GM19328 (cell line): ENCODE measurements at regions not wholly inside any gene's neighbourhood (a gene's known extent, or its start where the extent isn't known, plus 50 kb on each side); places are given as distances from the start of the nearest gene placed in this dataset.

Experiments
- ATAC-seq: cut with Tn5 transposase; IDR thresholded peaks from one replicate; pipeline ENCODE4 v1.9.1; 2021; ENCODE audit warnings: mild to moderate bottlenecking, moderate library complexity; ENCODE audit not compliant: unreplicated experiment

GRCh38 chr10:105698592-105698991 lies 1057.5 kb downstream of the SORCS3 start:
- ATAC-seq, result no peak

GRCh38 chr10:105697290-105697780 lies 1056.2 kb downstream of the SORCS3 start:
- no peak for ATAC-seq

- no peak for ATAC-seq
Measured at GRCh38 chr10:105691811-105692210, 1050.7 kb downstream of the SORCS3 start.

GRCh38 chr10:105682911-105683310 lies 1041.8 kb downstream of the SORCS3 start:
- ATAC-seq, result no peak

GRCh38 chr10:105681051-105681450 lies 1040.0 kb downstream of the SORCS3 start:
- no peak for ATAC-seq

GRCh38 chr10:105679781-105680180 lies 1038.7 kb downstream of the SORCS3 start:
- ATAC-seq, result no peak

GRCh38 chr10:105675333-105675732 lies 1034.2 kb downstream of the SORCS3 start:
- no peak for ATAC-seq

- ATAC-seq, result no peak
Measured at GRCh38 chr10:105674448-105674847, 1033.4 kb downstream of the SORCS3 start.

GRCh38 chr10:105658696-105659095 lies 1017.6 kb downstream of the SORCS3 start:
- no peak for ATAC-seq

- no peak for ATAC-seq
Measured at GRCh38 chr10:105656856-105657255, 1015.8 kb downstream of the SORCS3 start.

- no peak for ATAC-seq
Measured at GRCh38 chr10:105650306-105650705, 1009.2 kb downstream of the SORCS3 start.

GRCh38 chr10:105647354-105647753 lies 1006.3 kb downstream of the SORCS3 start:
- no peak for ATAC-seq

GRCh38 chr10:105644978-105645377 lies 1003.9 kb downstream of the SORCS3 start:
- no peak for ATAC-seq

GRCh38 chr10:105644559-105644958 lies 1003.5 kb downstream of the SORCS3 start:
- no peak for ATAC-seq

GRCh38 chr10:105644091-105644490 lies 1003.0 kb downstream of the SORCS3 start:
- no peak for ATAC-seq

GRCh38 chr10:105643660-105644059 lies 1002.6 kb downstream of the SORCS3 start:
- no peak for ATAC-seq

GRCh38 chr10:105634281-105634680 lies 993.2 kb downstream of the SORCS3 start:
- ATAC-seq, result no peak

- ATAC-seq, result no peak
Measured at GRCh38 chr10:105615715-105616365, 974.8 kb downstream of the SORCS3 start.

- ATAC-seq, result no peak
Measured at GRCh38 chr10:105611244-105611798, 970.2 kb downstream of the SORCS3 start.

GRCh38 chr10:105609451-105609850 lies 968.4 kb downstream of the SORCS3 start:
- no peak for ATAC-seq

- ATAC-seq, result no peak
Measured at GRCh38 chr10:105605918-105606317, 964.8 kb downstream of the SORCS3 start.

- no peak for ATAC-seq
Measured at GRCh38 chr10:105605104-105605503, 964.0 kb downstream of the SORCS3 start.

- no peak for ATAC-seq
Measured at GRCh38 chr10:105598207-105598606, 957.1 kb downstream of the SORCS3 start.
